ENCODE measurements at regions not wholly inside any gene's neighbourhood (a gene's known extent, or its start where the extent isn't known, plus 50 kb on each side); places are given as distances from the start of the nearest gene placed in this dataset.

DNA sequence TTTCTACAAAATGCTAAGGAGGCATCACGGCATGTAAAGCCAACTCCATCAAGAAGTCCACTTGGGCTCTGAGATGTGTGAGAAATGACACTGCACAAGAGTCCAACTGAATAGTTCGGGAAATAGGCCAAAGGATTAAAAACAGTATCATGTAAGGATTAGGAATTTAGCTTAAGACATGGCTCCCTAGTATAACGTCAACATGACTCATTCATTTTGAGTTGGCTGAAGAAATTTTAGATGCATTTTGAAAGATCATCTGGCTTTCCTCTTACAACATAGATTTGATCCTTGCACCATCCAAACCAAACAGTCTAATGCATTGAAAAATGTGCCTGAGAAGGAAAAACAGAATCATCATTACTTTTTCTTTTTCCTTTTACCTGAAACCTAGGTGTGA is 109.3 kb upstream of the MME start:
- TF ChIP-seq, protein P1, sequence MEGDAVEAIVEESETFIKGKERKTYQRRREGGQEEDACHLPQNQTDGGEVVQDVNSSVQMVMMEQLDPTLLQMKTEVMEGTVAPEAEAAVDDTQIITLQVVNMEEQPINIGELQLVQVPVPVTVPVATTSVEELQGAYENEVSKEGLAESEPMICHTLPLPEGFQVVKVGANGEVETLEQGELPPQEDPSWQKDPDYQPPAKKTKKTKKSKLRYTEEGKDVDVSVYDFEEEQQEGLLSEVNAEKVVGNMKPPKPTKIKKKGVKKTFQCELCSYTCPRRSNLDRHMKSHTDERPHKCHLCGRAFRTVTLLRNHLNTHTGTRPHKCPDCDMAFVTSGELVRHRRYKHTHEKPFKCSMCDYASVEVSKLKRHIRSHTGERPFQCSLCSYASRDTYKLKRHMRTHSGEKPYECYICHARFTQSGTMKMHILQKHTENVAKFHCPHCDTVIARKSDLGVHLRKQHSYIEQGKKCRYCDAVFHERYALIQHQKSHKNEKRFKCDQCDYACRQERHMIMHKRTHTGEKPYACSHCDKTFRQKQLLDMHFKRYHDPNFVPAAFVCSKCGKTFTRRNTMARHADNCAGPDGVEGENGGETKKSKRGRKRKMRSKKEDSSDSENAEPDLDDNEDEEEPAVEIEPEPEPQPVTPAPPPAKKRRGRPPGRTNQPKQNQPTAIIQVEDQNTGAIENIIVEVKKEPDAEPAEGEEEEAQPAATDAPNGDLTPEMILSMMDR (IDR thresholded peaks at IDR 0.05) = no peak
- intact Hi-C loops (cut with DNase I) = no loop called here
- H3K9me3 ChIP-seq = no peaks in the 10 kb centered on the region

DNA sequence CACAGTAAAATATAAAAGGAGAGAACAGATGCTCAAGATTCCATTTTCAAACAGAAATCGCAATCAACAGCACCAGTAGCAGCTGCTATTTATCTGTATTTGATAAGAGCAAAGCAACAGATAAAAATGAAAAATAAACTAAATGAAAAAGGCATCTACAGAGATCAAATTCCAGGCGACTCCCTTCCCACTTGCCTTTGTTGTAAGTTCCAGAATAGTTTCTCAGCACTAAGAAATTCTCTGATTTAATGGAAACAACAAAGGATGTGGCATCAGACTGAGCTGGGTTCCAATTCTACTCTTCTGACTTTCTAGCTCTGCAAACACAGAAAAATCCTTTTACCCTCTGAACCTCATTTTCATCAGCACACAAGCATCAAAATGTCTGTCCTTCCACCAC is 110.8 kb upstream of the MME start:
- Histone ChIP-seq H3K9me3 (no peaks in the 10 kb centered on the region), H3K36me3 (no peaks in the 10 kb centered on the region), H3K4me3 (no peak overlapping the region), H3K27me3 (no peaks in the 10 kb centered on the region), H3K4me1 (peaks cover 0 to 9% of the 10 kb centered on the region in 2 donors), H3K27ac (no peak overlapping the region)
- no peak for DNase-seq (ENCODE audit: low spot score in 2 of 2)
- TF ChIP-seq, protein P1 (IDR thresholded peaks at IDR 0.05) = no peak
- intact Hi-C loops (cut with DNase I) = no loop called here

More for the DNA sequence above, 109.3 kb upstream of the MME start:
- Histone ChIP-seq H3K4me1 (peaks cover 0 to 9% of the 10 kb centered on the region in 2 donors), H3K27ac (no peak overlapping the region), H3K27me3 (no peaks in the 10 kb centered on the region), H3K4me3 (no peak overlapping the region), H3K36me3 (no peaks in the 10 kb centered on the region)
- DNase-seq (ENCODE audit: low spot score in 2 of 2) = no peak

DNA sequence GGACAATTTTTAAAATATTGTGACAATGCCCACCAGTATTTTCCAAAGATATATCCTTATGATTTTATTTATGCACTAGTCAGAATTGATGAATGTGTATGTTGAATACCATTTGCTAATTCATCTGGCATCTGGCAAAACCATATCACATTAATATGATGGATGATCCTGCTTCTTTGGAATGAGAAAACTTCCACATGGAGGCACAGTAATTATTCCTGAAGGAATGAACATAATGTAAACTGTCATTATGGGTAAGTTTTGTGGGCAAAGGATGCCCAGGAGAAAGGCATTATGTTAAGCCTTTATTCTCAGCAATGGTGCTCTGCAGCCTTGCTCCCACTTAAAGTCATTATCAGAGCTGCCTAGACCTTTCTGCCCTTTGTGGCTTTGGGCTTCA is 113.0 kb upstream of the MME start:
- TF ChIP-seq, protein P1 (IDR thresholded peaks at IDR 0.05) = no peak
- Histone ChIP-seq H3K27me3 (no peaks in the 10 kb centered on the region), H3K9me3 (no peaks in the 10 kb centered on the region), H3K27ac (no peak overlapping the region), H3K36me3 (no peaks in the 10 kb centered on the region), H3K4me1 (peaks cover 0 to 9% of the 10 kb centered on the region in 2 donors), H3K4me3 (no peak overlapping the region)
- intact Hi-C loops (cut with DNase I) = no loop called here
- no peak for DNase-seq (ENCODE audit: low spot score in 2 of 2)

DNA sequence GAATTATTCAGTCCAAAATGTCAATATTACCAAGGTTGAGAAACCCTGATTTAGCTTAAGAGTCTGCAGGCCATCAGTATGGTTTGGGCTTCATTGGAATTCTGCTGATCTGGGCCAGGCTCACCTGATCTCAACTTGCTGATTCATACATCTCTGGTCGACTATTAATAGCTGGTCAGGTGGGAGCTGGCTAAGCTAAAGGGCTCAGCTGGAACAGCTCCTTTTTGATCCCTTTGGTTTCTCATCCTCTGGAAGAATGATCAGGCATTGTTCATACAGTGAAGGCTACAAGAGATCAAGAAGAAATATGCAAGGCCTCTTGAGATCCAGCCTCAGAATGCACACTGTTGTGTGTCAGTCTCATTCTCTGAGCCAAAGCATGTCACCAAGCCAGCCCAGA is 123.3 kb upstream of the MME start:
- Histone ChIP-seq H3K27ac (no peak overlapping the region), H3K9me3 (no peaks in the 10 kb centered on the region), H3K4me3 (no peak overlapping the region), H3K4me1 (no peaks in the 10 kb centered on the region), H3K36me3 (no peaks in the 10 kb centered on the region), H3K27me3 (no peaks in the 10 kb centered on the region)
- TF ChIP-seq, protein P1 (IDR thresholded peaks at IDR 0.05) = no peak
- no peak for DNase-seq (ENCODE audit: low spot score in 2 of 2)
- intact Hi-C loops (cut with DNase I) = no loop called here

DNA sequence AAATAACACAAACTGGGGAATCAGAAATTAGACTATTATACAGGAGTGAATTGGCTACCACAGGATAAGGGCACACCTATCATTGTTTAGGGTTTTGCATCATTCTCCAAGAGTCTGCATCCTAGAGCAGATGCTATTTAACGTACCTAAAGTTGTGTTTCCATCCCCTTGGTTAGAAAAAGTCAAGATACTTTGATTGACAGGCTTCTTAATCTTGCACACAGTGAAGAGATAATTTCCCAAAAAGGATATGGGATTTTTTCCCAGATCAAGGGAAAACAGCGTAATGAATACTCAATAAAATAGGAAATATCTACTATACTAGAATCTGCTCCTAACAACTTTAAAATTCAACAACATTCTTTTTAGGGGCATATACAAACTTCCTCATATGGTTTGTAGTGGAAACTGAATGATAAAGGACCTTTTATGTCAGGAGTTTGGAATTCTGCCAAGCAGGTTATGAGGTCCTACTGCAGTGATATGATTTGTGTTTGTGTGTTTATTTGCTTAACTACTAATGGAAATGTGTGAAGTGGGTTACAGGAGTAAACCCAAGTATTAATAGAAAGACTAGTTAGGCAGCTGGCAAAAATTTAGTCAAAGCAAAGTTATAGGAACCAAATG is 124.1 kb upstream of the MME start:
- intact Hi-C loops (cut with DNase I) = no loop called here
- DNase-seq (ENCODE audit: low spot score in 2 of 2) = no peak
- H3K27ac ChIP-seq = no peak overlapping the region
- no peaks in the 10 kb centered on the region for H3K27me3 ChIP-seq
- H3K4me3 ChIP-seq = no peak overlapping the region
- no peaks in the 10 kb centered on the region for H3K9me3 ChIP-seq
- no peaks in the 10 kb centered on the region for H3K36me3 ChIP-seq
- TF ChIP-seq, protein P1 (IDR thresholded peaks at IDR 0.05) = no peak
- no peaks in the 10 kb centered on the region for H3K4me1 ChIP-seq

DNA sequence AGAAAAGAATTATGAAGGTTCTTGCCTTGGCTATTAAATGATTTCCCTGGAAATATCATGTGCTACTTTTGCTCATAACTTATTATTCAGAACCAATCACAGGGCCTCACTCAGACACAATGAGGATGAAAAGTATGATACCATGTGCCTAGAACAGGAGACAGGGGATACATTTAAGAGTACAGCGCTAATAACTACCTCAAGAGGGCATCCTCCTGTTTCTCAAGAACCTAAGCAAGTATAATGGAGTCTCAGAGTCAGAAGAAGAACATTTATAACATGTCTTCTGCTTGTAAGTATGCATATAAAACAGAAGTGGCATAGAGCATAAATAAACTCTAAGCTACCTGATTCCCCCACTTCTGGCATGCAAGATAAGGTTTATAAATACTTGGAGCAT is 125.4 kb upstream of the MME start:
- Histone ChIP-seq H3K27ac (no peak overlapping the region), H3K9me3 (no peaks in the 10 kb centered on the region), H3K36me3 (no peaks in the 10 kb centered on the region), H3K4me3 (no peak overlapping the region), H3K27me3 (no peaks in the 10 kb centered on the region), H3K4me1 (no peaks in the 10 kb centered on the region)
- no peak for DNase-seq (ENCODE audit: low spot score in 2 of 2)
- intact Hi-C loops (cut with DNase I) = no loop called here
- TF ChIP-seq, protein P1 (IDR thresholded peaks at IDR 0.05) = peak in 1 of 3 experiments; percentile 8
